Activated T-cell treated with anti-CD3 and anti-CD28 coated beads, Interleukin-2, amount 50 U/mL, for 24 hours (primary cell): ENCODE measurements at regions not wholly inside any gene's neighbourhood (a gene's known extent, or its start where the extent isn't known, plus 50 kb on each side); places are given as distances from the start of the nearest gene placed in this dataset.

Experiments used
- DNase-seq: peaks from one replicate; pipeline ENCODE4 v3.0.0-alpha.2; 2020
- H3K27ac Mint-ChIP-seq: 2 replicates; pipeline ENCODE4 v1.8.0; 2020; ENCODE audit warnings: mild to moderate bottlenecking, mixed read lengths
- H3K27me3 Mint-ChIP-seq: 2 replicates; pipeline ENCODE4 v1.8.0; 2020; ENCODE audit warnings: mixed read lengths
- H3K36me3 Mint-ChIP-seq: 2 replicates; pipeline ENCODE4 v1.8.0; 2020; ENCODE audit warnings: low read depth, mixed read lengths
- H3K4me1 Mint-ChIP-seq: 2 replicates; pipeline ENCODE4 v1.8.0; 2020; ENCODE audit warnings: low read depth, mixed read lengths
- H3K4me3 Mint-ChIP-seq: 2 replicates; pipeline ENCODE4 v1.8.0; 2020; ENCODE audit warnings: mild to moderate bottlenecking, moderate library complexity, mixed read lengths
- H3K9me3 Mint-ChIP-seq: 2 replicates; pipeline ENCODE4 v1.8.0; 2020; ENCODE audit warnings: mixed read lengths

- Mint-ChIP-seq H3K4me3 (no peak overlapping the region), H3K27me3 (no peaks in the 10 kb centered on the region), H3K9me3 (no peaks in the 10 kb centered on the region)
Observed at GRCh38 chr2:78940998-78941397, 84.5 kb upstream of the REG3G start.

GRCh38 chr2:78941751-78942150, 83.8 kb upstream of the REG3G start:
- Mint-ChIP-seq H3K9me3 (peaks cover 5% of the 10 kb centered on the region), H3K4me1 (no peaks in the 10 kb centered on the region), H3K27me3 (no peaks in the 10 kb centered on the region), H3K36me3 (no peaks in the 10 kb centered on the region), H3K4me3 (no peak overlapping the region), H3K27ac (no peak overlapping the region)
- no peak for DNase-seq

More at GRCh38 chr2:78940998-78941397, 84.5 kb upstream of the REG3G start:
- no peaks in the 10 kb centered on the region for H3K36me3 Mint-ChIP-seq
- no peak for DNase-seq
- no peak overlapping the region for H3K27ac Mint-ChIP-seq
- no peaks in the 10 kb centered on the region for H3K4me1 Mint-ChIP-seq

DNA sequence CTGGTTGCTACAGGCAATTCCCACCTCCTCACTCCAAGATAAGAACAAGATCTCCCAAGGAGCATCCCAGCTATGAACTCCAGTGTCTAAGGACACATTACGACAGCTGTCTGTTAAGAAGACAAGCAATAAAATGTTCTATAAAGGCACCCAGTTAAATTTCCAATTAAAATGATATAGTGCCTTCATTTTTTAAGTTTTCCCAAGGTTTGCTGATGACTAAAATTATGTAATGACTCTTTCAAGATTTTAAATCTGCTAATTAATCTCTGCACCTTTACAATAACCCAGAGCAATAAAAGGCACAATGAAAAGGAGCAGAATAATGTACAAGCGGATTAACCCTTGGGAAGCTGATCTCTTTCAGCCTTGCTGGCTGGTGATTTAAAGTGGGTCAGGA, 61.6 kb upstream of the REG3G start:
- Mint-ChIP-seq H3K4me3 (no peak overlapping the region), H3K27ac (no peak overlapping the region), H3K4me1 (no peaks in the 10 kb centered on the region), H3K9me3 (peaks cover 17% of the 10 kb centered on the region), H3K27me3 (no peaks in the 10 kb centered on the region), H3K36me3 (no peaks in the 10 kb centered on the region)
- DNase-seq, result no peak

DNA sequence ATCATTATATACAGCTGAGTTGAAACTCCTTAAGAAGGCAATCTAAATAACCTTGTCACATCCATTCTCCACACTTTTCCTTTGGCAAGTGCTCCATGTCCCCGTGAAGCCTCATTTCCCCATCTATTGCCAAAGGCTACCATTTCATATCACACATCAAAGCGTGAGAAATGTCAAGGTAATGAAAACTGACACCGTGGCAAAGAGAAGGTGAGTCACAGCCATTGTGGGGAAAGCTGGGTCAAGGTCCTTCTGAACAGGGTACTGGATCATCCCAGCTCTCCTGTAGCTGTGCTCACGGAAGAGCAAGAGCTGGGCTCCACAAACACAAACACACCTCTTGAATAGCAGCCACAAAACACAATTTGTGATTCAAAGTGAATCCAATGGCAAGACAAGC, 58.2 kb upstream of the REG3G start:
- peaks cover 13% of the 10 kb centered on the region for H3K9me3 Mint-ChIP-seq
- no peak overlapping the region for H3K4me3 Mint-ChIP-seq
- no peaks in the 10 kb centered on the region for H3K27me3 Mint-ChIP-seq
- no peaks in the 10 kb centered on the region for H3K4me1 Mint-ChIP-seq
- H3K27ac Mint-ChIP-seq, result no peak overlapping the region
- H3K36me3 Mint-ChIP-seq, result no peaks in the 10 kb centered on the region
- no peak for DNase-seq

DNA sequence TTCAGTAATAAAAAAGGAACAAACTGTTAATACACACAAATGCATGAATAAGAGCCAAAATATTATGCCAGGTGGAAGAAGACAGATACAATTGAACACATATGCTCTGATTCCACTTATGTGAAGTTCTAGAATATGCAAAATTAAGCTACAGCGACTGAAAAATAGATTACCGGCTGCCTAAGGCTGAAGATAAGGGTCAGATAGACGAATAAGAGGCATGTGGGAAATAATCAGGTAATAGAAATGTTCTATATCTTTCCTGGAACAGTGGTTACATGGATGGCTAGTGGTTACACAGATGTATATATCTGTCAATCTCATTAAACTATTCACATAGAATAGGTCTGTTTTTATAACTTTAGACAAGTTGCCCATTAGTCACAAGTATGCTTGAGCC, 51.9 kb upstream of the REG3G start:
- no peaks in the 10 kb centered on the region for H3K27me3 Mint-ChIP-seq
- H3K4me1 Mint-ChIP-seq, result no peaks in the 10 kb centered on the region
- no peak overlapping the region for H3K4me3 Mint-ChIP-seq
- H3K36me3 Mint-ChIP-seq, result no peaks in the 10 kb centered on the region
- no peak overlapping the region for H3K27ac Mint-ChIP-seq
- peaks cover 3% of the 10 kb centered on the region for H3K9me3 Mint-ChIP-seq
- no peak for DNase-seq
